ENCODE measurements at regions not wholly inside any gene's neighbourhood (a gene's known extent, or its start where the extent isn't known, plus 50 kb on each side); places are given as distances from the start of the nearest gene placed in this dataset.
"Not testable (repeated sequence)": the region's sequence is repeated elsewhere in the genome, so short reads cannot be mapped to it uniquely, and the experiment has no call there.

- no peak for DNase-seq
Observed at GRCh38 chr5:118603278-118603677, 385.1 kb downstream of the DTWD2 start.

- no peak for DNase-seq
Observed at GRCh38 chr5:118598311-118598710, 390.0 kb downstream of the DTWD2 start.

GRCh38 chr5:118597543-118597942 is 390.8 kb downstream of the DTWD2 start:
- DNase-seq = no peak

GRCh38 chr5:118596255-118596654 is 392.1 kb downstream of the DTWD2 start:
- DNase-seq = no peak

- peak; percentile 27 for DNase-seq
Observed at GRCh38 chr5:118593003-118593328, 395.4 kb downstream of the DTWD2 start.

- no peak for DNase-seq
Observed at GRCh38 chr5:118592229-118593002, 395.9 kb downstream of the DTWD2 start.

GRCh38 chr5:118590806-118591205 is 397.5 kb downstream of the DTWD2 start:
- DNase-seq = no peak

GRCh38 chr5:118580949-118581348 is 407.4 kb downstream of the DTWD2 start:
- no peak for DNase-seq

- DNase-seq = no peak
Observed at GRCh38 chr5:118578093-118578492, 410.3 kb downstream of the DTWD2 start.

- DNase-seq = no peak
Observed at GRCh38 chr5:118577621-118578020, 410.7 kb downstream of the DTWD2 start.

- DNase-seq = not testable (repeated sequence)
Observed at GRCh38 chr5:118570276-118570675, 418.1 kb downstream of the DTWD2 start.

GRCh38 chr5:118569596-118569995 is 418.8 kb downstream of the DTWD2 start:
- DNase-seq = not testable (repeated sequence)

- DNase-seq = no peak
Observed at GRCh38 chr5:118565335-118565971, 422.9 kb downstream of the DTWD2 start.

- DNase-seq = no peak
Observed at GRCh38 chr5:118561971-118562370, 426.4 kb downstream of the DTWD2 start.

GRCh38 chr5:118561235-118561634 is 427.1 kb downstream of the DTWD2 start:
- DNase-seq = no peak

GRCh38 chr5:118558871-118559270 is 429.5 kb downstream of the DTWD2 start:
- DNase-seq = no peak

- DNase-seq = no peak
Observed at GRCh38 chr5:118557251-118557661, 431.1 kb downstream of the DTWD2 start.

GRCh38 chr5:118556792-118557191 is 431.6 kb downstream of the DTWD2 start:
- no peak for DNase-seq

- DNase-seq = no peak
Observed at GRCh38 chr5:118555727-118556126, 432.6 kb downstream of the DTWD2 start.

- no peak for DNase-seq
Observed at GRCh38 chr5:118554981-118555380, 433.4 kb downstream of the DTWD2 start.

- no peak for DNase-seq
Observed at GRCh38 chr5:118554241-118554640, 434.1 kb downstream of the DTWD2 start.

GRCh38 chr5:118553662-118554061 is 434.7 kb downstream of the DTWD2 start:
- no peak for DNase-seq

GRCh38 chr5:118552731-118553360 is 435.5 kb downstream of the DTWD2 start:
- DNase-seq = no peak

- no peak for DNase-seq
Observed at GRCh38 chr5:118552146-118552545, 436.2 kb downstream of the DTWD2 start.

Data from NCI-H82 (cell line).